Activated CD8-positive, alpha-beta T cell treated with anti-CD3 and anti-CD28 coated beads for 36 hours (primary cell): ENCODE measurements at regions not wholly inside any gene's neighbourhood (a gene's known extent, or its start where the extent isn't known, plus 50 kb on each side); places are given as distances from the start of the nearest gene placed in this dataset.

Experiments
- ATAC-seq: fragments of 200-7000 bp; cut with Tn5 transposase; one replicate; pipeline ENCODE4 v1.10.0; 2021; ENCODE audit warnings: mild to moderate bottlenecking, moderate library complexity
- CTCF ChIA-PET: fragments of 350-600 bp; sonication (Branson Sonifier 250); formaldehyde crosslinking; loops from one replicate; lab custom pipeline; 2021; ENCODE audit warnings: antibody characterized with exemption; lab: Charles Lee
- POLR2A ChIA-PET: fragments of 350-600 bp; sonication (Branson Sonifier 250); formaldehyde crosslinking; loops from one replicate; lab custom pipeline; 2021; ENCODE audit warnings: antibody characterized with exemption; lab: Charles Lee
- DNase-seq: peaks from one replicate; pipeline ENCODE4 v3.0.0-alpha.2; 2020
- H3K27ac Mint-ChIP-seq: one replicate; pipeline ENCODE4 v1.8.0; 2021; ENCODE audit warnings: mild to moderate bottlenecking, mixed read lengths
- H3K27me3 Mint-ChIP-seq: one replicate; pipeline ENCODE4 v1.8.0; 2021; ENCODE audit warnings: mixed read lengths
- H3K36me3 Mint-ChIP-seq: one replicate; pipeline ENCODE4 v1.8.0; 2021; ENCODE audit warnings: low read depth, mixed read lengths
- H3K4me1 Mint-ChIP-seq: one replicate; pipeline ENCODE4 v1.8.0; 2021; ENCODE audit warnings: low read depth, mixed read lengths
- H3K4me3 Mint-ChIP-seq: one replicate; pipeline ENCODE4 v1.8.0; 2021; ENCODE audit warnings: mild to moderate bottlenecking, moderate library complexity, mixed read lengths
- H3K9me3 Mint-ChIP-seq: one replicate; pipeline ENCODE4 v1.8.0; 2021; ENCODE audit warnings: mixed read lengths
- intact Hi-C: fragments of 100-400 bp; cut with micrococcal nuclease; formaldehyde crosslinking; loops from one replicate; pipeline ENCODE4 v1.10.0; 2022
- TF ChIP-seq, protein P1 (sequence below): fragments of 200-600 bp; IDR thresholded peaks from one replicate; pipeline ENCODE4 v1.8.0; 2022; ENCODE audit warnings: antibody characterized with exemption, mild to moderate bottlenecking

- intact Hi-C loops, result no loop called here
- Mint-ChIP-seq H3K9me3 (peaks cover 2% of the 10 kb centered on the region), H3K4me1 (no peaks in the 10 kb centered on the region), H3K27ac (no peak overlapping the region), H3K4me3 (no peak overlapping the region), H3K36me3 (no peaks in the 10 kb centered on the region), H3K27me3 (no peaks in the 10 kb centered on the region)
- TF ChIP-seq, protein P1, sequence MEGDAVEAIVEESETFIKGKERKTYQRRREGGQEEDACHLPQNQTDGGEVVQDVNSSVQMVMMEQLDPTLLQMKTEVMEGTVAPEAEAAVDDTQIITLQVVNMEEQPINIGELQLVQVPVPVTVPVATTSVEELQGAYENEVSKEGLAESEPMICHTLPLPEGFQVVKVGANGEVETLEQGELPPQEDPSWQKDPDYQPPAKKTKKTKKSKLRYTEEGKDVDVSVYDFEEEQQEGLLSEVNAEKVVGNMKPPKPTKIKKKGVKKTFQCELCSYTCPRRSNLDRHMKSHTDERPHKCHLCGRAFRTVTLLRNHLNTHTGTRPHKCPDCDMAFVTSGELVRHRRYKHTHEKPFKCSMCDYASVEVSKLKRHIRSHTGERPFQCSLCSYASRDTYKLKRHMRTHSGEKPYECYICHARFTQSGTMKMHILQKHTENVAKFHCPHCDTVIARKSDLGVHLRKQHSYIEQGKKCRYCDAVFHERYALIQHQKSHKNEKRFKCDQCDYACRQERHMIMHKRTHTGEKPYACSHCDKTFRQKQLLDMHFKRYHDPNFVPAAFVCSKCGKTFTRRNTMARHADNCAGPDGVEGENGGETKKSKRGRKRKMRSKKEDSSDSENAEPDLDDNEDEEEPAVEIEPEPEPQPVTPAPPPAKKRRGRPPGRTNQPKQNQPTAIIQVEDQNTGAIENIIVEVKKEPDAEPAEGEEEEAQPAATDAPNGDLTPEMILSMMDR, result no peak
- CTCF ChIA-PET, result no interaction called here
- no peak for ATAC-seq
- no peak for DNase-seq
- POLR2A ChIA-PET, result no interaction called here
Observed at GRCh38 chr16:13573903-13574302, 346.1 kb upstream of the ERCC4 start.

DNA sequence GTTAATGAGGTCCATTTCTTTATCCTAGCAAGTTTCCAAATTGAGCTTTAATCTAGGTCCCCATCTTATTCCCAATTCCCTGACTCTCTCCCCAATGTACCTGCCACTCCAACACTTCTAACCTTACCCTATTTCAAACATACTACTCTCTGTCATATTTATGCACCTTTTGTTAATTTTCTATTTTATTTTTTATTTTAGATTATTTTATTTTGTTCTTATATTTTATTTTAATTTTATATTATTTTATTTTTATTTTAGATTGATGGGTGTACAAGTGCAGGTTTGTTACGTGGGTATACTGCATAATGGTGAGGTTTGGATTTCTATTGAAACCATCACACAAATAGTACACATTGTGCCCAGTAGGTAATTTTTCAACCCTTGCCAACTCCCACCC, 333.9 kb upstream of the ERCC4 start:
- no peak for ATAC-seq

DNA sequence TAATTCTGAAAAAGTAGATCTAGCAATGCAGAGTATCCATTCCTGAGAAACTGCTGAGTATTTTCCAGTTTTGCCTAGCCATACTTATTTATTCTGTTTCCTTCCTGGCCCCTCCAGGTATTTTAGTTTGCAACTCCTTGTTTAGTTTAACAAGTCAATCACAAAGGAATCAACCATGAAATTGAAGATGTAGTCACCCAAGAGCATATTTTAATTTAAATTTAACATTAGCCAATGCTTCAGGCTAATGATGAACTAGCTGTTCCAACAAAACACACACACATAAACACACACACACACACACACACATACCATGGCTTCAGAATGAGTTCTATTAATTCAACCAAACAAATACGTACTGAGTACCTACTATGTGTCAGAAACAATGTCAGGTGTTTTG, 332.8 kb upstream of the ERCC4 start:
- no peaks in the 10 kb centered on the region for H3K4me1 Mint-ChIP-seq
- CTCF ChIA-PET, result no interaction called here

More for the DNA sequence above, 333.9 kb upstream of the ERCC4 start:
- TF ChIP-seq, protein P1, result no peak
- no peaks in the 10 kb centered on the region for H3K9me3 Mint-ChIP-seq
- H3K27ac Mint-ChIP-seq, result no peak overlapping the region
- H3K4me3 Mint-ChIP-seq, result no peak overlapping the region
- CTCF ChIA-PET, result no interaction called here
- DNase-seq, result no peak
- POLR2A ChIA-PET, result no interaction called here
- H3K27me3 Mint-ChIP-seq, result no peaks in the 10 kb centered on the region
- H3K36me3 Mint-ChIP-seq, result no peaks in the 10 kb centered on the region
- intact Hi-C loops, result no loop called here
- no peaks in the 10 kb centered on the region for H3K4me1 Mint-ChIP-seq

DNA sequence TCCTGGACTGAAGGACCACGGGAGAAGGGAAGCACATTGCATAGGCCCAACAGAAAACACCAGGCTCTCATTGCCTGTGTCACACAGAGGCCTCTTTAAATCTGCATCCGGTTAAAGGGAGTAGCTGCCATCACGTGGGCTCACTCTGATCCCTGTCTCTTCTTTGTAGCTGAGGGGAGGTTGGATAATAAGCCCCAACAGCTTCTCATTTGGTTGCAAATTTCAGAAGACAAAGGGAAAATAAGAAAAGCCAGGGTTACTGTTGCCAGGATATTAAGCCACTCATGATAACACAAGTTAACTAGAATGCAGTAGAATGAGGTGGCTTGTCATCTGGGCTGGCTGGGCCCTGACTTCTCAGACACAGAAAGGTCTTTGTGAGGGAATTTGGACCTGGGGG, 325.1 kb upstream of the ERCC4 start:
- CTCF ChIA-PET, result no interaction called here
- intact Hi-C loops, result no loop called here
- DNase-seq, result no peak
- TF ChIP-seq, protein P1, result no peak
- POLR2A ChIA-PET, result no interaction called here
- no peak for ATAC-seq
- Mint-ChIP-seq H3K27ac (no peak overlapping the region), H3K36me3 (no peaks in the 10 kb centered on the region), H3K27me3 (no peaks in the 10 kb centered on the region), H3K9me3 (no peaks in the 10 kb centered on the region), H3K4me3 (no peak overlapping the region), H3K4me1 (no peaks in the 10 kb centered on the region)

More for the DNA sequence above, 332.8 kb upstream of the ERCC4 start:
- no peaks in the 10 kb centered on the region for H3K36me3 Mint-ChIP-seq
- no peaks in the 10 kb centered on the region for H3K27me3 Mint-ChIP-seq
- intact Hi-C loops, result no loop called here
- no peak overlapping the region for H3K27ac Mint-ChIP-seq
- TF ChIP-seq, protein P1, result no peak
- ATAC-seq (no peak), DNase-seq (no peak)
- POLR2A ChIA-PET, result no interaction called here
- no peaks in the 10 kb centered on the region for H3K9me3 Mint-ChIP-seq
- no peak overlapping the region for H3K4me3 Mint-ChIP-seq

GRCh38 chr16:13606804-13607203, 313.1 kb upstream of the ERCC4 start:
- DNase-seq, result no peak
- POLR2A ChIA-PET, result no interaction called here
- TF ChIP-seq, protein P1, result no peak
- H3K36me3 Mint-ChIP-seq, result no peaks in the 10 kb centered on the region
- H3K4me3 Mint-ChIP-seq, result no peak overlapping the region
- no peaks in the 10 kb centered on the region for H3K27me3 Mint-ChIP-seq
- intact Hi-C loops, result no loop called here
- H3K9me3 Mint-ChIP-seq, result peaks cover 1% of the 10 kb centered on the region
- CTCF ChIA-PET, result no interaction called here
- no peaks in the 10 kb centered on the region for H3K4me1 Mint-ChIP-seq
- no peak overlapping the region for H3K27ac Mint-ChIP-seq
- no peak for ATAC-seq
